Erythroblast (primary cell): ENCODE measurements at regions not wholly inside any gene's neighbourhood (a gene's known extent, or its start where the extent isn't known, plus 50 kb on each side); places are given as distances from the start of the nearest gene placed in this dataset.

ENCODE experiments used
- GATA1 ChIP-seq: IDR thresholded peaks from 2 replicates; pipeline ENCODE4 v1.6.1; 2011; ENCODE audit warnings: low read depth, mild to moderate bottlenecking, control low read depth, low read length, moderate library complexity
- POLR2A ChIP-seq: IDR thresholded peaks from 2 replicates; pipeline ENCODE4 v1.6.1; 2011; ENCODE audit warnings: mild to moderate bottlenecking, low read length

DNA sequence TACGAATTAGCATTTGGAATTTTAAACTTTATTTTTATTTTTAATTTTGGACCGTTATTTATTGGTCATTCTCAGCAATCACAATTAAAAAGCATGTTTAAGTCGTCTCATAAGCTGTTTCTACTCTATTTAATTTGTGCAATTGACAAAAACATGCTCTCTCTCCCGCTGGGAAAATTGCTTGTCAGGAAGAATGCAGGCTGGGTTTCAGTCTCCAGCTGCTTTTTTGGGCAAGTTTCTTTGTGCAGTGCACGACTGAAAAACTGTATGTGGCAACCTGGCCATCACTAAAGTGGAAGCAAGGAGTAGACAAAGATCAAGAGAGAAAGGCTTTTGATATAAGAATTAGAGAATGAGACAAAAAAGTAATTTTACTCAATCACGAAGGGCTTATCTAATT, 941.5 kb upstream of the MDGA2 start:
- TF ChIP-seq POLR2A (no peak), GATA1 (no peak)
